ENCODE measurements at regions not wholly inside any gene's neighbourhood (a gene's known extent, or its start where the extent isn't known, plus 50 kb on each side); places are given as distances from the start of the nearest gene placed in this dataset.
"Not testable (repeated sequence)": the region's sequence is repeated elsewhere in the genome, so short reads cannot be mapped to it uniquely, and the experiment has no call there.

- DNase-seq (ENCODE audit: low spot score) = no peak
These were observed 95.3 kb upstream of the ZNF536 start for GRCh38 chr19:30276883-30277280.

GRCh38 chr19:30277941-30278881, 94.0 kb upstream of the ZNF536 start:
- no peak for DNase-seq (ENCODE audit: low spot score)

GRCh38 chr19:30278882-30279254, 93.3 kb upstream of the ZNF536 start:
- DNase-seq (ENCODE audit: low spot score) = no peak

- DNase-seq (ENCODE audit: low spot score) = no peak
These were observed 92.2 kb upstream of the ZNF536 start for GRCh38 chr19:30280018-30280417.

GRCh38 chr19:30281906-30282305, 90.3 kb upstream of the ZNF536 start:
- no peak for DNase-seq (ENCODE audit: low spot score)

GRCh38 chr19:30283556-30283955, 88.6 kb upstream of the ZNF536 start:
- DNase-seq (ENCODE audit: low spot score) = no peak

- no peak for DNase-seq (ENCODE audit: low spot score)
These were observed 88.0 kb upstream of the ZNF536 start for GRCh38 chr19:30284209-30284608.

GRCh38 chr19:30284885-30285284, 87.3 kb upstream of the ZNF536 start:
- DNase-seq (ENCODE audit: low spot score) = no peak

- no peak for DNase-seq (ENCODE audit: low spot score)
These were observed 85.8 kb upstream of the ZNF536 start for GRCh38 chr19:30286378-30286777.

- DNase-seq (ENCODE audit: low spot score) = no peak
These were observed 84.9 kb upstream of the ZNF536 start for GRCh38 chr19:30287259-30287658.

- DNase-seq (ENCODE audit: low spot score) = no peak
These were observed 84.2 kb upstream of the ZNF536 start for GRCh38 chr19:30287973-30288372.

- no peak for DNase-seq (ENCODE audit: low spot score)
These were observed 83.3 kb upstream of the ZNF536 start for GRCh38 chr19:30288911-30289310.

- DNase-seq (ENCODE audit: low spot score) = no peak
These were observed 82.8 kb upstream of the ZNF536 start for GRCh38 chr19:30289336-30289735.

GRCh38 chr19:30290805-30291204, 81.4 kb upstream of the ZNF536 start:
- not testable (repeated sequence) for DNase-seq (ENCODE audit: low spot score)

- no peak for DNase-seq (ENCODE audit: low spot score)
These were observed 79.0 kb upstream of the ZNF536 start for GRCh38 chr19:30293051-30293785.

GRCh38 chr19:30297969-30298368, 74.2 kb upstream of the ZNF536 start:
- DNase-seq (ENCODE audit: low spot score) = no peak

GRCh38 chr19:30303131-30303654, 69.0 kb upstream of the ZNF536 start:
- DNase-seq (ENCODE audit: low spot score) = no peak

- no peak for DNase-seq (ENCODE audit: low spot score)
These were observed 67.6 kb upstream of the ZNF536 start for GRCh38 chr19:30304540-30304939.

- no peak for DNase-seq (ENCODE audit: low spot score)
These were observed 66.7 kb upstream of the ZNF536 start for GRCh38 chr19:30305346-30306060.

- DNase-seq (ENCODE audit: low spot score) = no peak
These were observed 64.8 kb upstream of the ZNF536 start for GRCh38 chr19:30307191-30307974.

GRCh38 chr19:30309176-30309575, 63.0 kb upstream of the ZNF536 start:
- DNase-seq (ENCODE audit: low spot score) = no peak
